OCI-LY1 (cell line): ENCODE measurements at regions not wholly inside any gene's neighbourhood (a gene's known extent, or its start where the extent isn't known, plus 50 kb on each side); places are given as distances from the start of the nearest gene placed in this dataset.

Source experiments
- CTCF ChIP-seq: fragments of 200-600 bp; sonication (generic), shearing (Covaris generic); IDR thresholded peaks from 2 replicates; pipeline ENCODE4 v1.5.1; 2017; ENCODE audit warnings: mild to moderate bottlenecking, antibody characterized with exemption, low read length, moderate library complexity, mixed read lengths
- EZH2 ChIP-seq: fragments of 200-600 bp; sonication (generic), shearing (Covaris generic); IDR thresholded peaks from 2 replicates; pipeline ENCODE4 v1.8.0; 2017; ENCODE audit warnings: borderline replicate concordance, mixed run types, mild to moderate bottlenecking, antibody characterized with exemption, low read length, moderate library complexity, mixed read lengths

DNA sequence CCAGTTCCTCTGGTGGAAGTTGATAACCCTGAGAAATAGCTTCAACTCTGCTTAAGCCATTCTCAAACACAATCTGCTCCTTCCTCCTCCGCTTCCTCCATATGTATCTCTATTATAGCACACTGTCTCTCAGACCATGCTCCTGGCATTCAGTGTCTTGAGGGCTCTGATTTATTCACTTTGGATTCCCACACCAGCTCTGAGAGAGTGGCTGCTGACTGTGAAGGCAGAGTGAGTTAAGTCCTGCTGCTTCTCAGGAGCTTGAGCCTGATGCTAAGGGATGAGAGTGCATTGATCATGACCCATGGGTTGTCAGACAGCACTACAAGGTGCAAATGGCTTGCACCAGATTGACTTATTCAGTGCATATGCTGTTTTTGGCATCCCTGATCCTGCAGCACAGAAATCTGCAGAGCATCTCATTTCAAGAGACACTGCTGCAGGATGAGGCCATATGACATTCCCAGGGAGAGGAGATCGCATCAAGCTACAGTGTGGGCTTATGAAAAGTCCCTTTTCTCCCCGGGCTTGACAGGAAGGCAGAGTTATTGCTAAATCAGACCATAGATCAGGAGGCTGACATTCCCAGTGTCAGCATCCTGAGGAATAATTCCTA lies 500.5 kb upstream of the RAB6C start:
- no peak for TF ChIP-seq CTCF
- no peak for TF ChIP-seq EZH2
